ENCODE measurements at regions not wholly inside any gene's neighbourhood (a gene's known extent, or its start where the extent isn't known, plus 50 kb on each side); places are given as distances from the start of the nearest gene placed in this dataset.

- DNase-seq, result no peak
Observed at GRCh38 chr2:216553482-216554240, 55.0 kb downstream of the RPL37A start.

GRCh38 chr2:216554286-216554685 lies 55.6 kb downstream of the RPL37A start:
- no peak for DNase-seq

DNA sequence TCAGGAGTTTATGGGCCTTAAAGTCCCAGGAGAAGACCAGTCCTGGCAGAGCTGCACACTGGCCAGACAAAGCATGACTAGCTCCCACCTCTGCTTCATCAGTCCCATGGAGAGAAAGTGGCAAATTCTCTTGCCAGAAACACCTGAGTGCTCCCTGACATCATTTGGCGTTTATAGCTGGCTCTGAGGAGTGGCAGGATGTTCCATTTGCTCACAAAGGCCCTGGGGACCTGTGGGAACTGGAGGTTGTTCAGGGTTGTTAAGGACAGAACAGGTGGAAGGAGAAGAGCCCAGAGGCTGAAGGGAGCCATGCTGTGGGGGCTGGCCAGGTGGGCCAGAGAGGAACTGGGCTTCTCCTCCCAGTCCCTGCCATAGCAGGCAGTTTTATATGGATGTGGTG lies 56.1 kb downstream of the RPL37A start:
- DNase-seq, result no peak

GRCh38 chr2:216555274-216555673 lies 56.6 kb downstream of the RPL37A start:
- peak in 52 of 56 donors; percentile 7 to 83 (median 49) for DNase-seq

- no peak for DNase-seq
Observed at GRCh38 chr2:216556202-216556601, 57.6 kb downstream of the RPL37A start.

GRCh38 chr2:216557413-216557812 lies 58.8 kb downstream of the RPL37A start:
- DNase-seq, result no peak

DNA sequence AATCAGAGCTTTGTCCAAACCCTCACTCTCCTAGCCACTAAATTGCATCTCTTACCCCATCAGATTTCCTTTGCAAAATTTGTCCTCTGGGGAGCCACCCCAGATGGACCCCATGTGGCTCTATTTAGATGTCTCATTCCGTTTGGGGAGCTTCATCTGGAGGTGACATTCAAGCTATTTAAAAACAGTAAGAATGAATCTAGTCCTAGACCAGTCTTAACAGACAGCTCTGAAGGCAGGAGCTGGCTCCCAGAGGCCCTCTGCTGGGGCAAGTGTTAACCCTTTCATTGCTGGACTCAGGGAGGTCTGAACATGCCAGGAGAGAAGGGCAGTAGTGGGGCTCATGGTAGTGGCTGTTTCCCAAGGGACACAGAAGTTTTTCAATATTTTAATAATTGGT lies 59.2 kb downstream of the RPL37A start:
- DNase-seq, result no peak

GRCh38 chr2:216559625-216560156 lies 61.0 kb downstream of the RPL37A start:
- DNase-seq, result no peak

DNA sequence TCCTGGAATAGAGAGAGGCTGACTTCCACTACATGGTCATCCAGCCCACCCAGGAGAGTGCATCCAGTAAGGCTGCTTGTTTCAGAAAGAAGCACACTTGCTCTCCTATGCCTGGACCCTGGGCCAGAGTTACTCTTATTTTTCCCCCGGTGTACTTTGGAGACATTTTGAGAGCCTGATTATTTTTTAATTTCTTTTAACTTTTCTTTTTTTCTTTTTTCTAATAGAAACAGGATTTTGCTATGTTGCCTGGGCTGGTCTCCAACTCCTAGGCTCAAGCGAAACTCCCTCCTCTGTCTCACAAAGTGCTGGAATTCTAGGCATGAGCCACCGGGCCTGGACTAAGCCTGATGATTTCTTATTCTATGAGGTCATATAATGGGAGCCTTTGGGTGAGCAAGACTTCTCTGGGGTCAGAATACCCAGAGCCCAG lies 62.2 kb downstream of the RPL37A start:
- no peak for DNase-seq

DNA sequence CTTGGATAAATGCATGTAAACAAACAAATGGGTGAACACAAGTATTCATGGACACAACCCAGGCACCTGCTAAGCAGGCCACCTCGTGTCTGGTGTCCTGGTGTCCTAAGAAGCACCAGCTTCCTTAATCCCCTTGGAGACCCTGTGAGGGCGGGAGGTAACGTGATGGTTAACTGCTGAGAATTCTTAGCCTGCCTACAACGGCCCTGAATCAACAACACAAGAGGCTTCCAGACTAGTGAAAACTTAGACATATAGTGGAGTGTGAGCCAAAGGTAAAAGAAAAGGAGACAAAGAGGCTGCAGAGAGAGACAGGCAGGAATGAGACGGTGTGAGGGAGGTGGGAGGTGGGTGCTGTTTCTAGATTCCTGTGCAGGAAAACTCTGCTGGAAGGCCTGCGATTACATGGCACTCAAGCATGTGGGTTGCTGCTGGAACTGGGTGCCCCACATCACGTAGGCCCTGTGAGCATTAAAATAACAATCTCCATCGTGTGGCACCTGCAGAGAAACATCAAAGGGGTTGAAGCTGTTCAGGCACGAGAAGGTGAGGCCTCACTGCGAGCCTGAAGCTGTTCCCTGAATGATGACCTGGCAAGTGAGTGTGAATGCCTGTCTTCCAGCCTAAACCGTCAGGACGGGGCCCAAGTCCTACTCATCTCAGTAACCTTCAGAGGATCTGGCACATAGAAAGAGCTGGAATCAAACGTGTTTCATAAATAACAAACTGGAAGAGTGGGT lies 64.2 kb downstream of the RPL37A start:
- DNase-seq, result no peak

DNA sequence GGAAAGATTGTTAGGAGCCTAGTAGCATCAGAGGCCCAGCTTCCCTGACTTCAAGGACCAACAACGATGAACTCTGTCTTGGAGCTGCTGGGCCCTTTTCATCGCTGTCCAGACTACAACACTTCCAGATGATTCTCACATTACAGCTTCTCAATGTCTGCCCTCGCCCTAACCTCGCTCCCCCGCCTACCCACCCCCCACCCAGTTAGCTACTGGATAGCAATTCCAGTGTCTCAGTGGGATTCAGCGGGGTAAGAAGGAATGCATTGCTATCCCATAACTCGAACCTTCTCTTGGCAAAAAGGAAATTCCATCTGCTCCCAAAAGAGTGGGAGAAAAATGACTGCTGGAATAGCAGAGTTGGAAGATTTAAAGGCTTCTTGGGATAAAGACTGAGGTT lies 65.0 kb downstream of the RPL37A start:
- no peak for DNase-seq

GRCh38 chr2:216564611-216565010 lies 66.0 kb downstream of the RPL37A start:
- DNase-seq, result no peak

DNA sequence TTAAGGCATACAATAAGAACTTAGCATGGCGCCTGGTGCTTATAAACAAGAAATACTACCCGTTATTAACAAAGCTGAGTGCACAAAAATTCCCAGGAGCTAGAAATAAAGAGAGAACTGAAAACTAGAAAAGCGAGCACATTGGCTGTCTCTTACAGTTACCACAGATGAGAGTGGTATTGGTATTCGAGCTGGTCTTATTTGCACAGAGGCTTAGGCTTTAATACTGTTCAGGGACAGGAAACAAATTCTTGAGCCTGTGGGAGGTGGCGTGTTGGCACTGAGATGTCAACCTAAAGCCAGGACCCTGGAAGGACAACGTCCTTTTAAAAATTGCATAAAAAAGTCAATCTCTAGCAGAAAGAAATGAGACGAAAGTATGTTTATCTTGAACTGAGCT lies 67.3 kb upstream of the IGFBP2 start:
- no peak for DNase-seq

- no peak for DNase-seq
Observed at GRCh38 chr2:216568576-216568975, 64.6 kb upstream of the IGFBP2 start.

GRCh38 chr2:216569765-216570164 lies 63.5 kb upstream of the IGFBP2 start:
- no peak for DNase-seq

GRCh38 chr2:216570357-216570756 lies 62.9 kb upstream of the IGFBP2 start:
- DNase-seq, result no peak

GRCh38 chr2:216571178-216571908 lies 61.9 kb upstream of the IGFBP2 start:
- DNase-seq, result no peak

GRCh38 chr2:216571909-216572513 lies 61.2 kb upstream of the IGFBP2 start:
- no peak for DNase-seq

DNA sequence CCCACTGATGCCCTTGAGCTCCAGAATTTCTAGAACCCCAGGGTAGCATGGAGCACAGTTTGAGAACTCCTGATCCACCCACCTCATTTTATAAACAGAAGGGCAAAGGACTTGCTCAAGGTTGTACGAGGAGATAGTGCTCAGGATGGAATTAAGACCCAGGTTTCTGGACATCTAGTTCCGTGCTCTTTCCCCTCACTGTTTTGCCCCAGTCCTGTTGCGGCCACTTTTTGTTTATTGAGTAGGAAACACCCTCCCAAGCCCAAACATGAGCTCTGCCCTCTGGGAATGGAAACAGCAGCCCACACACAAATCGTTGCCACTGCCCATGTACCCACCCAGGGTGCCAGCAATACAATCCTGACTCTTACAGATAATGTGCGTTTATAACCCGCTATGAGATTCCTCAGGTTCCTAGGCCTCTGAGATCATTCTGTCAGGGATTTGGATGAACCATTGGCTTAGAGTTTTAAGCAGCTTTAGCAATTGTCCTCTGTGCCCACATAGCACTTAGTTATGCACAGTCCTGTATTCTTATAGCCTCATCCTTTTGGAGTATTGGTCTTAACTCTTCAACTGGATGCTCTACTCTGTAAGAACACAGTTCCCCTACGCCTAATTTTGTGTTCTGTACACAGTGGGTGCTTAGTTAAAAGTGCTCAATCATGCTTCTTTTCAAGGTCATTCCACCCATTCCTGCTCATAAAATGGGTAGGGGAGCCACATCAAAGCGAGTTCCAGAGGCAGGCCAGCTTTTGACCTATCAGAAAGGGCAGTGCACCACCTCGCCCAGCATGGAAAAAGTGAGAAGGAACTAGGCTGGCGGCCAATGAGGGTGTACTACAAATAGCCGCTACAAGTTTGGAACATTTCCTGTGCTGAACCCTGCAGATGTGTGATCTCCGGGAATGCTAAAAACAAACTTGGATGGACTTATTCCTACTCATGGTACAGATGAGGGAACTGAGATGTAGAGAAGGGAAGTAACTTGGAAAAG lies 60.3 kb upstream of the IGFBP2 start:
- DNase-seq, result no peak

DNA sequence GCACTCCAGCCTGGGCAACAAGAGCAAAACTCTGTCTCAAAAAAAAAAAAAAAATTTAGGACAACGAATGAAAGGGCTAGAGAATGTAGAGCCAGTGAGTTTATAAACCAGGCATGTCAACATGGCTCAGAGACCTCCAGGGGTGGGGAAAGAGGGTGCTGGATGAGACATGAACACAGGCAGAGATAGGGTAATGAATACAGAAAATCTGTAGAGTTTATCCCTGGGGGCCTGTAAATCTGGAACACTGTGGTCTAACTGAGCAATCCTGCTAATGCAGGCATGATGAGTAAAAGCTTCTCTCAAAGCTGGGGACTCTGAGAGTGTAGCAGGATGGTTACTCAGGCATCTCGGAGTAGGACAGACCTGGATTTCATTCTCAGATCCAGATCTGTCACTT lies 59.2 kb upstream of the IGFBP2 start:
- no peak for DNase-seq
